ENCODE measurements at regions not wholly inside any gene's neighbourhood (a gene's known extent, or its start where the extent isn't known, plus 50 kb on each side); places are given as distances from the start of the nearest gene placed in this dataset.
A peak's percentile ranks its signal among the peaks of the same experiment; 100 is the strongest.

GRCh38 chr10:10204415-10204814, 813.3 kb upstream of the CELF2 start:
- no peaks in the 10 kb centered on the region for H3K27me3 ChIP-seq (ENCODE audit: control insufficient read depth, insufficient read depth, low read length)
- no CpG with 5 or more reads among the region's 2 CpGs for WGBS (ENCODE audit: insufficient coverage)
- no peak for DNase-seq (ENCODE audit: low read depth in 4 of 6, low spot score in 6 of 6)
- H3K4me1 ChIP-seq (ENCODE audit: control insufficient read depth, insufficient read depth, low read length): no peaks in the 10 kb centered on the region
- H3K4me3 ChIP-seq (ENCODE audit: low read depth, low read length): no peak overlapping the region
- no peaks in the 10 kb centered on the region for H3K36me3 ChIP-seq (ENCODE audit: control insufficient read depth, insufficient read depth, low read length)
- H3K27ac ChIP-seq (ENCODE audit: low read depth, low read length): no peak overlapping the region
- peaks cover 4% of the 10 kb centered on the region for H3K9me3 ChIP-seq (ENCODE audit: control insufficient read depth, insufficient read depth, low read length)

GRCh38 chr10:10205906-10206305, 811.8 kb upstream of the CELF2 start:
- H3K36me3 ChIP-seq (ENCODE audit: control insufficient read depth, insufficient read depth, low read length): no peaks in the 10 kb centered on the region
- no peak overlapping the region for H3K4me3 ChIP-seq (ENCODE audit: low read depth, low read length)
- H3K27ac ChIP-seq (ENCODE audit: low read depth, low read length): no peak overlapping the region
- no CpG with 5 or more reads among the region's 2 CpGs for WGBS (ENCODE audit: insufficient coverage)
- no peaks in the 10 kb centered on the region for H3K27me3 ChIP-seq (ENCODE audit: control insufficient read depth, insufficient read depth, low read length)
- peaks cover 4% of the 10 kb centered on the region for H3K9me3 ChIP-seq (ENCODE audit: control insufficient read depth, insufficient read depth, low read length)
- DNase-seq (ENCODE audit: low read depth in 4 of 6, low spot score in 6 of 6): no peak
- no peaks in the 10 kb centered on the region for H3K4me1 ChIP-seq (ENCODE audit: control insufficient read depth, insufficient read depth, low read length)

- 94% methylated on average over 1 of the region's 3 CpGs for WGBS (ENCODE audit: insufficient coverage)
- DNase-seq (ENCODE audit: low read depth in 4 of 6, low spot score in 6 of 6): no peak
- H3K36me3 ChIP-seq (ENCODE audit: control insufficient read depth, insufficient read depth, low read length): no peaks in the 10 kb centered on the region
- no peak overlapping the region for H3K4me3 ChIP-seq (ENCODE audit: low read depth, low read length)
- no peak overlapping the region for H3K27ac ChIP-seq (ENCODE audit: low read depth, low read length)
- peaks cover 4% of the 10 kb centered on the region for H3K9me3 ChIP-seq (ENCODE audit: control insufficient read depth, insufficient read depth, low read length)
- H3K4me1 ChIP-seq (ENCODE audit: control insufficient read depth, insufficient read depth, low read length): no peaks in the 10 kb centered on the region
- no peaks in the 10 kb centered on the region for H3K27me3 ChIP-seq (ENCODE audit: control insufficient read depth, insufficient read depth, low read length)
Measured at GRCh38 chr10:10207538-10207937, 810.1 kb upstream of the CELF2 start.

- Histone ChIP-seq H3K36me3 (ENCODE audit: control insufficient read depth, insufficient read depth, low read length) (no peaks in the 10 kb centered on the region), H3K4me1 (ENCODE audit: control insufficient read depth, insufficient read depth, low read length) (no peaks in the 10 kb centered on the region), H3K27ac (ENCODE audit: low read depth, low read length) (no peak overlapping the region), H3K4me3 (ENCODE audit: low read depth, low read length) (no peak overlapping the region), H3K27me3 (ENCODE audit: control insufficient read depth, insufficient read depth, low read length) (no peaks in the 10 kb centered on the region), H3K9me3 (ENCODE audit: control insufficient read depth, insufficient read depth, low read length) (peaks cover 4% of the 10 kb centered on the region)
- DNase-seq (ENCODE audit: low read depth in 4 of 6, low spot score in 6 of 6): peak in 1 of 6 donors; percentile 25
- 60% methylated on average over 1 of the region's 4 CpGs for WGBS (ENCODE audit: insufficient coverage)
Measured at GRCh38 chr10:10208196-10208595, 809.5 kb upstream of the CELF2 start.

GRCh38 chr10:10209167-10209566, 808.5 kb upstream of the CELF2 start:
- no peaks in the 10 kb centered on the region for H3K4me1 ChIP-seq (ENCODE audit: control insufficient read depth, insufficient read depth, low read length)
- peak in 2 of 6 donors; percentile 53 to 92 for DNase-seq (ENCODE audit: low read depth in 4 of 6, low spot score in 6 of 6)
- H3K36me3 ChIP-seq (ENCODE audit: control insufficient read depth, insufficient read depth, low read length): no peaks in the 10 kb centered on the region
- no peak overlapping the region for H3K4me3 ChIP-seq (ENCODE audit: low read depth, low read length)
- no peaks in the 10 kb centered on the region for H3K27me3 ChIP-seq (ENCODE audit: control insufficient read depth, insufficient read depth, low read length)
- H3K9me3 ChIP-seq (ENCODE audit: control insufficient read depth, insufficient read depth, low read length): peaks cover 2% of the 10 kb centered on the region
- H3K27ac ChIP-seq (ENCODE audit: low read depth, low read length): no peak overlapping the region
- 51% methylated on average over 3 of the region's 3 CpGs for WGBS (ENCODE audit: insufficient coverage)

GRCh38 chr10:10211409-10211808, 806.3 kb upstream of the CELF2 start:
- H3K4me3 ChIP-seq (ENCODE audit: low read depth, low read length): no peak overlapping the region
- H3K4me1 ChIP-seq (ENCODE audit: control insufficient read depth, insufficient read depth, low read length): no peaks in the 10 kb centered on the region
- no peak overlapping the region for H3K27ac ChIP-seq (ENCODE audit: low read depth, low read length)
- H3K36me3 ChIP-seq (ENCODE audit: control insufficient read depth, insufficient read depth, low read length): no peaks in the 10 kb centered on the region
- no peaks in the 10 kb centered on the region for H3K9me3 ChIP-seq (ENCODE audit: control insufficient read depth, insufficient read depth, low read length)
- H3K27me3 ChIP-seq (ENCODE audit: control insufficient read depth, insufficient read depth, low read length): no peaks in the 10 kb centered on the region
- no peak for DNase-seq (ENCODE audit: low read depth in 4 of 6, low spot score in 6 of 6)

- Histone ChIP-seq H3K4me3 (ENCODE audit: low read depth, low read length) (no peak overlapping the region), H3K36me3 (ENCODE audit: control insufficient read depth, insufficient read depth, low read length) (no peaks in the 10 kb centered on the region), H3K27ac (ENCODE audit: low read depth, low read length) (no peak overlapping the region), H3K27me3 (ENCODE audit: control insufficient read depth, insufficient read depth, low read length) (no peaks in the 10 kb centered on the region), H3K4me1 (ENCODE audit: control insufficient read depth, insufficient read depth, low read length) (no peaks in the 10 kb centered on the region), H3K9me3 (ENCODE audit: control insufficient read depth, insufficient read depth, low read length) (no peaks in the 10 kb centered on the region)
- no peak for DNase-seq (ENCODE audit: low read depth in 4 of 6, low spot score in 6 of 6)
- 100% methylated on average over 2 of the region's 5 CpGs for WGBS (ENCODE audit: insufficient coverage)
Measured at GRCh38 chr10:10213237-10213636, 804.4 kb upstream of the CELF2 start.

GRCh38 chr10:10222304-10222841, 795.3 kb upstream of the CELF2 start:
- Histone ChIP-seq H3K9me3 (ENCODE audit: control insufficient read depth, insufficient read depth, low read length) (no peaks in the 10 kb centered on the region), H3K27me3 (ENCODE audit: control insufficient read depth, insufficient read depth, low read length) (no peaks in the 10 kb centered on the region), H3K4me3 (ENCODE audit: low read depth, low read length) (no peak overlapping the region), H3K27ac (ENCODE audit: low read depth, low read length) (no peak overlapping the region), H3K36me3 (ENCODE audit: control insufficient read depth, insufficient read depth, low read length) (no peaks in the 10 kb centered on the region), H3K4me1 (ENCODE audit: control insufficient read depth, insufficient read depth, low read length) (no peaks in the 10 kb centered on the region)
- no peak for DNase-seq (ENCODE audit: low read depth in 4 of 6, low spot score in 6 of 6)
- 93% methylated on average over 2 of the region's 4 CpGs for WGBS (ENCODE audit: insufficient coverage)

GRCh38 chr10:10223131-10223530, 794.5 kb upstream of the CELF2 start:
- DNase-seq (ENCODE audit: low read depth in 4 of 6, low spot score in 6 of 6): no peak
- Histone ChIP-seq H3K27ac (ENCODE audit: low read depth, low read length) (no peak overlapping the region), H3K27me3 (ENCODE audit: control insufficient read depth, insufficient read depth, low read length) (no peaks in the 10 kb centered on the region), H3K4me3 (ENCODE audit: low read depth, low read length) (no peak overlapping the region), H3K36me3 (ENCODE audit: control insufficient read depth, insufficient read depth, low read length) (no peaks in the 10 kb centered on the region), H3K9me3 (ENCODE audit: control insufficient read depth, insufficient read depth, low read length) (no peaks in the 10 kb centered on the region), H3K4me1 (ENCODE audit: control insufficient read depth, insufficient read depth, low read length) (no peaks in the 10 kb centered on the region)
- no CpG with 5 or more reads among the region's 3 CpGs for WGBS (ENCODE audit: insufficient coverage)

- no CpG with 5 or more reads among the region's 4 CpGs for WGBS (ENCODE audit: insufficient coverage)
- H3K27ac ChIP-seq (ENCODE audit: low read depth, low read length): no peak overlapping the region
- no peak overlapping the region for H3K4me3 ChIP-seq (ENCODE audit: low read depth, low read length)
- no peaks in the 10 kb centered on the region for H3K4me1 ChIP-seq (ENCODE audit: control insufficient read depth, insufficient read depth, low read length)
- H3K27me3 ChIP-seq (ENCODE audit: control insufficient read depth, insufficient read depth, low read length): no peaks in the 10 kb centered on the region
- no peaks in the 10 kb centered on the region for H3K9me3 ChIP-seq (ENCODE audit: control insufficient read depth, insufficient read depth, low read length)
- no peak for DNase-seq (ENCODE audit: low read depth in 4 of 6, low spot score in 6 of 6)
- no peaks in the 10 kb centered on the region for H3K36me3 ChIP-seq (ENCODE audit: control insufficient read depth, insufficient read depth, low read length)
Measured at GRCh38 chr10:10225136-10225676, 792.5 kb upstream of the CELF2 start.
